Right ventricle myocardium inferior (tissue), 1 donor: ENCODE measurements at regions not wholly inside any gene's neighbourhood (a gene's known extent, or its start where the extent isn't known, plus 50 kb on each side); places are given as distances from the start of the nearest gene placed in this dataset.
"Not testable (repeated sequence)": the region's sequence is repeated elsewhere in the genome, so short reads cannot be mapped to it uniquely, and the experiment has no call there.

ENCODE experiments used
- ATAC-seq: fragments of 200-7000 bp; cut with Tn5 transposase; one replicate; pipeline ENCODE4 v1.9.1; 2020; ENCODE audit warnings: mild to moderate bottlenecking, moderate library complexity
- DNase-seq: peaks from one replicate; pipeline ENCODE4 v3.0.0; 2021; ENCODE audit errors: missing footprints
- intact Hi-C: fragments of 100-400 bp; cut with DNase I; formaldehyde crosslinking; loops from one replicate; pipeline ENCODE4 v1.11.0; 2022
- donor health status: DM: no; HTN: yes; CAD: no; lungs with severe emphysema.

- DNase-seq (no peak), ATAC-seq (no peak)
- intact Hi-C loops, result no loop called here
Observed at GRCh38 chr22:22753526-22754267, 109.3 kb downstream of the GGTLC2 start.

DNA sequence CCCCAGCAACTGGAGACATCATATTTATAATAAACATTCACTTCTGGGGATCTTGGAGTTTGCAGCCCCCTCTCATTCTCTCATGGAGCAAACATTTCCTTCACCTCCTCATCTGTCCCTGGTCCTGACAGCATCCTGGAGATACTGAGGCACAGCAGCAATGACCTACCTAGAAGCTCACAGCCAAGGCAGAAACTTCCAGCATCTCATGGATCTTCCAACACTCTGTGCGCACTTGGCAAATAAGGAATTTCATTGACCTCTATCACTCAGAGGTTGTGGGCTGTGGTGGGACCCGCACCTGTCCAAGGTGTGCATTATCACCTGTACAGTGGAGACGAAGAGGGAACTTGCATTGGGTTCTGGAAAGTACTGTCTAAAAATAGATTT lies 109.8 kb downstream of the GGTLC2 start:
- ATAC-seq, result no peak
- no peak for DNase-seq
- intact Hi-C loops, result no loop called here

DNA sequence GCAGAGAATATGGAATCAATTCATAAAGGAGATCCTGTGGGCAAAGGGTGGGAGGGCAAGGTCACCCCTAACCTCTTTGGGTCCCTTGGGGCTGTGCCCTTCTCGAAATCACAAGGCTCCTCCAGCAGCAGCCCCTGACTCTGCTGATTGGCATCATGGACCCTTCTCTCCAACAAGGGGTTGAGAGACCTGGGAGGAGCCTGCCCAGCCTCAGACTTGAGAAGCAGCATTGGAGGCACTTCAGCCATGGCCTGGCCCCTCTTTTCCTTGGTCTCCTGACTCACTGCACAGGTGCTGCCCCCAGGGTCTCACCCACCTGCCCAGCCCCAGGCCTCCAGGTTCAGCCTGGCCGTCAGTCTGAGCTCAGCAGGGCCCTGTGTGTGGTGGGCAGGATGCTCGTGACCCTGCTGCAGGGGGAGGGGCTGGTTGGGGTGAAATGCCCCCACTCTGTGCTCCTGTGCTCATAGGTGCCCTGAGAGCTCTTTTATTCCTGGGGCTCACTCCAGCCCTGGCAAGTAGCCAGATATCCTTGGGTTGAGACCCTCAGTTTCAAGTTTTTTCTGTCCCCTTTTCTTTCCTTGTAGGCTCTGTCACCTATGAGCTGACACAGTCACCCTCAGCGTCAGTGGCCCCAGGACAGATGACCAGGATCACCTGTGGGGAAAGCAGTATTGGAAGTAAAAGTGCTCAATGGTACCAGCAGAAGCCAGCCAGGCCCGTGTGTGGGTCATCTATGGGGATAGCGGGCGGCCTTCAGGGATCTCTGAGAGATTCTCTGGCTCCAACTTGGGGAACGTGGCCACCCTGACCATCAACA lies 110.8 kb downstream of the GGTLC2 start:
- intact Hi-C loops, result no loop called here
- DNase-seq (no peak), ATAC-seq (no peak)

DNA sequence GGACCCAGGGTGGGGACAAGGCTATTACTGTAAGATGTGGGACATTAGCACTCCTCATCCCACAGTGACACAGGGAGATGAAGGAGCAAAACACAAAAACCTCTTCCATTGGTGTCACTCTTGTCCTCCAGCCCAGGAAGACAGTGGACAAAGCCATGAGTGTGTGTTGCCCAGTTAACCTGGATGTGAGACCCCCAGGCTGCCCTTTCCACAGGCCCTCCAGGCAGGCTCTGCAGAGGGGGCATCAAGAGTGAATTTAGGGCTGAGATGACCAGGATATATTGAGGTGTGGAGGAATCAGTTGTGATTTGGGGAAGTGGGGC lies 111.3 kb downstream of the GGTLC2 start:
- no peak for DNase-seq
- no peak for ATAC-seq
- intact Hi-C loops, result no loop called here

DNA sequence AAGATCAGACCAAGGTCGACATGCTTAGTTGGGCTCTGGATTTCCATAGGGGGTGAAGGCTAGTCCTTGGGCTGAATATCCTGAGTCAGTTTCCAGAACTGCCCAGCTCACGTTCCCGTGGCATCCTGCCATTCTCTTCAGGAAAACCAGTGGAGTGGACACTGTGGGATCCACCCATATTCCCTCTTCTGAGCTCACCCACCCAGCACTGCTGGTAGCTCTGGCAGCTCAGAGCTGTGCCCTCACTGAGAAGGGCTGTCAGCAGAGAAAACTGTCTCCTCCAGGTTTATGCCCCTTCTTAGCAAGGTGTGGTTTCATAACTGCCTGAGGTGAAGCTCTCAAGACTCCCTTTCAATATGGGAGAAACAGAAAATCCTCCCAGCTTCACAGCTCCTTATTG lies 111.7 kb downstream of the GGTLC2 start:
- ATAC-seq, result no peak
- no peak for DNase-seq
- intact Hi-C loops, result no loop called here

DNA sequence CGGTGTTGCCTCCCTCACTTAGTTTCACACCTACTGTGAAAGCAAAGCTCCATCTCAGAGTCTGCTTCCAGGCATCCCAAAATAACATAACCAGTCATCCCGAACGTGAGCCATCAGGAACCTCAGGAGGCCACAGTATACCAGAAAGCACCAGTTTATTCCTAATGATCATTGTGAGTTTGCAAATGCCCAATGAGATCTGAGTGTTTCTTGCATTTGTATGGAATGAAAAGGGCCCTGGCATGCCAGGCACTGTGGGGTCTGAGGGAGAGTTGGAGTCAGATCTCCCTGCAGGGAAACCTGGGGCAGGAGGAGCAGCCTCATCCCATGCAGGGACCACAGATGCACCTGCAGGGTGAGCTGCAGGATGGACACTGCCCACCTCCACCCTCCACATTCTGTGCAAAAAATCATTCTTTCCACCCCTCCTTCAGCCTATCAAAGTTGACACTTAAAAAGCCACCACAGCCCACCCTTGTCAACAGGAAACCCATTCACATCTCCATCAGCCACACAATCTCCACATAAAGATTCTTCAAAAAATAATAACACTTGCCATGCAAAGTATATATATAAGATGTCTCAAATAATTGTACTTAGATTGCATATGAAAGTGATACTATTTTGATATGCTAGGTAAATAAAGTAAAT lies 112.3 kb downstream of the GGTLC2 start:
- DNase-seq, ATAC-seq, intact Hi-C loops: not testable (repeated sequence)

DNA sequence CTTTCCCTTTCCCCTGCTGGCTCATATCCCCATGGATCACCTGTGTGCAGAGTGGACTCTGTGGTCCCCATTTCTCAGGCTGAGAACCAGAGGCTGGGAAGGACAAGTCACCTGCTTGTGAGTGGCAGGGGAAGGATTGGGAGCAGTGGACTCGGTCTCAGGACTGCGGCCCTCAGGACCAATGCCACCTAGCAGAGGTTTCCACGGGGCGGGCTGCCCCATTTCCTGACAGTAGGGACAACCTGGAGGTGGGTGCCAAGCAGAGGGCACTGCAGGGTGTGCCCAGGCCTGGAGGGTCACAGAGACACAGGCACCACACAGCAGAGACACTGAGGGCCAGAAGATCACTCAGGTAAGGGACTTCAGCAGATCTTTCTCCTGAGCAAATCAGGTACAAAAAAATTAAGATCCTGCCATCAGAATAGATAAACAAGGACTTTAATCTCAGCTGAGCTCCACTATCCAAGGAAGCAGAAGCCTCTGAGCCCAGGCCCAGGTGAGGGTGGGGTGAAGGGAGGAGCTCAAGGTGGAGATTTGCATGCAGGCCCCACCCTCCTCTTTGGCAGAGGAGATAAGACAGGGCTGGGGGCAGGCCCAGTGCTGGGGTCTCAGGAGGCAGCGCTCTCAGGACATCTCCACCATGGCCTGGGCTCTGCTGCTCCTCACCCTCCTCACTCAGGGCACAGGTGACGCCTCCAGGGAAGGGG lies 113.8 kb downstream of the GGTLC2 start:
- intact Hi-C loops, DNase-seq, ATAC-seq: not testable (repeated sequence)

- ATAC-seq (no peak), DNase-seq (no peak)
- intact Hi-C loops, result no loop called here
Observed at GRCh38 chr22:22759371-22759770, 115.0 kb downstream of the GGTLC2 start.

DNA sequence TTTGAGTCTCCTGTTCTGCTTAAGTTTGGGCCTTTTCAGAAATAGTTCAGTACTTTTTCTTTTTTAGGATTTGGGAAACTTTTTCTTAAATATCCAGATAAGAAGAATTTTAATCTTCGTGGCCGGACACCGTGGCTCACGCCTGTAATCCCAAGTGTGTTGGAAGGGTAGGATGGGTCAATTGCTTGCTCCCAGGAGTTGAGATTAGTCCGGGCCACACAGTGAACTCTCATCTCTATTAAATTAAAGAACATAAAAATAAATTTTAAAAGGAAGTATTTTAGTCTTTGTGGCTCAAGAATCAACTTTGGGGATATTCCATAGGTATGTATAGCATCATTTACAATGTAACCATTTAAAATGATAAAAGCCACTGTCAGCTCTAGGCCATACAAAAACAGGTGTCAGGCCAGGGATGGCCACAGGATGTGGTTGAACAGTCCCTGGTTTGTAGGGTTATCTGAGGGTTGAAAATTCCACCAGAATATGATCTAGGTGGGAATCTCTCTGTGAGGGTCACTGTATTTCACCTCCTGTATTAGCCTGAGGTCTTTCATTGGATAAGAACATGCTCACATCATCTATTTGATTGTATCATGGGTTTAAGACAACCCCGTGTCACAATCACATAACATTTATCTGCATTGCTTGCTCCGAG lies 115.6 kb downstream of the GGTLC2 start:
- ATAC-seq, result no peak
- intact Hi-C loops, result no loop called here
- no peak for DNase-seq

DNA sequence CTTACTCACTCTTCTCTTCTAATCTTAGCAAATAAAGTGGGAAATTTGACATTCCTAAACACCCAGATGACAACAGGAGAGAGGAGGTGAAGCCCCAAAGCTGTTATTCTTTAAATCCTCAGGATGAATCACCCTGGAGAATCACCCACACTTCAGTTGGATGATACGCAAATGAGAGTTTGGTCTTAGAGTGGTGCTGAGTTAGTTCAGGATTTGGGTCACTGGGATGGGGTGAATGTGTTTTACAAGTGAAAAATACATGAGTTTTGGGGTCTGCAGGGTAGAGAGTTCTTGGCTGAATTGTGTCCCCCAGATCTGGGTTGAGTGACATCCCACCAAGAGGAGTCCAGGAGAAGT lies 117.2 kb downstream of the GGTLC2 start:
- ATAC-seq, result no peak
- no peak for DNase-seq
- intact Hi-C loops, result no loop called here

- intact Hi-C loops, result no loop called here
- ATAC-seq, result no peak
Observed at GRCh38 chr22:22761963-22762772, 117.8 kb downstream of the GGTLC2 start.

DNA sequence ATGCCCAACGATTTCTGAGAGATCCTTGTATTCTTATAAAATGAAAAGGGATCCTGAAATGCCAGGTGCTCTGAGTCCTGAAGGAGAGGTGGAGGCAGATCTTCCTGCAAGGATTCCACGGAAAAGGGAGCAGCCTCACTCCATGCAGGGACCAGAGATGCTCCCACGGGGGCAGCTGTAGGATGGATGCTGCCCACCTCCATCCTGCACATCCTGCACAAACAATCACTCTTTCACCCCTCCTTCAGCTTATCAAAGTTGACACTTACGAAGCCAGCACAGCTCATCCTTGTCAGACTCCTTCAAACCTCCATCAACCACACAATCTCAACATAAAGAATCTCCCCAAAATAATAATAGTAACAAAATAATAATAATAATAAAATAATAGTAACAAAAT lies 119.1 kb downstream of the GGTLC2 start:
- intact Hi-C loops, result no loop called here
- DNase-seq (no peak), ATAC-seq (no peak)

More at GRCh38 chr22:22761963-22762772, 117.8 kb downstream of the GGTLC2 start:
- DNase-seq, result no peak

GRCh38 chr22:22764085-22764484 lies 119.7 kb downstream of the GGTLC2 start:
- DNase-seq (no peak), ATAC-seq (no peak)
- intact Hi-C loops, result no loop called here

- DNase-seq (no peak), ATAC-seq (no peak)
- intact Hi-C loops, result loop anchor here (5.0 kb wide), 1 partner anchor 61 kb away; no protein-coding TSS in a partner anchor
Observed at GRCh38 chr22:22767876-22768602, 119.6 kb upstream of the IGLL5 start.

- ATAC-seq, result no peak
- intact Hi-C loops, result loop anchor here (5.0 kb wide), 1 partner anchor 62 kb away; no protein-coding TSS in a partner anchor
- DNase-seq, result no peak
Observed at GRCh38 chr22:22768885-22769284, 118.7 kb upstream of the IGLL5 start.

GRCh38 chr22:22769434-22770279 lies 118.0 kb upstream of the IGLL5 start:
- no peak for ATAC-seq

More at GRCh38 chr22:22769434-22770279, 118.0 kb upstream of the IGLL5 start:
- DNase-seq, result no peak
- intact Hi-C loops, result loop anchor here (5.0 kb wide), 1 partner anchor 62 kb away; no protein-coding TSS in a partner anchor
